T-helper 17 cell (primary cell): ENCODE measurements at regions not wholly inside any gene's neighbourhood (a gene's known extent, or its start where the extent isn't known, plus 50 kb on each side); places are given as distances from the start of the nearest gene placed in this dataset.

Source experiments
- ATAC-seq: fragments of 150-1000 bp; cut with Tn5 transposase; 2 replicates; pipeline ENCODE4 v1.10.0; 2021; ENCODE audit warnings: mild to moderate bottlenecking, moderate library complexity
- DNase-seq, 3 donors: peaks; one replicate each; pipeline versions ENCODE4 v3.0.0 to v3.0.0-alpha.2; 2020 to 2021
- H3K9me3 ChIP-seq: one replicate; pipeline ENCODE4 v1.7.0; 2013; ENCODE audit warnings: low read length, mild to moderate bottlenecking; ENCODE audit not compliant: control insufficient read depth, poor library complexity, severe bottlenecking
- H3K27ac Mint-ChIP-seq: one replicate; pipeline ENCODE4 v1.8.0; 2022; ENCODE audit warnings: mild to moderate bottlenecking, moderate library complexity, mixed read lengths
- H3K27me3 Mint-ChIP-seq: one replicate; pipeline ENCODE4 v1.8.0; 2022; ENCODE audit warnings: mixed read lengths
- H3K36me3 Mint-ChIP-seq: one replicate; pipeline ENCODE4 v1.8.0; 2022; ENCODE audit warnings: low read depth, mixed read lengths
- H3K4me1 Mint-ChIP-seq: one replicate; pipeline ENCODE4 v1.8.0; 2022; ENCODE audit warnings: mild to moderate bottlenecking, mixed read lengths
- H3K4me3 Mint-ChIP-seq: one replicate; pipeline ENCODE4 v1.8.0; 2022; ENCODE audit warnings: mild to moderate bottlenecking, moderate library complexity, mixed read lengths

GRCh38 chr16:88317613-88317965 is 65.2 kb upstream of the ZNF469 start:
- no peaks in the 10 kb centered on the region for H3K4me1 Mint-ChIP-seq
- H3K36me3 Mint-ChIP-seq = no peaks in the 10 kb centered on the region
- ATAC-seq (no peak), DNase-seq (no peak)
- peak overlapping the region; percentile 61 for H3K4me3 Mint-ChIP-seq
- peaks cover 17% of the 10 kb centered on the region for H3K27me3 Mint-ChIP-seq
- no peak overlapping the region for H3K27ac Mint-ChIP-seq
- no peaks in the 10 kb centered on the region for H3K9me3 ChIP-seq

DNA sequence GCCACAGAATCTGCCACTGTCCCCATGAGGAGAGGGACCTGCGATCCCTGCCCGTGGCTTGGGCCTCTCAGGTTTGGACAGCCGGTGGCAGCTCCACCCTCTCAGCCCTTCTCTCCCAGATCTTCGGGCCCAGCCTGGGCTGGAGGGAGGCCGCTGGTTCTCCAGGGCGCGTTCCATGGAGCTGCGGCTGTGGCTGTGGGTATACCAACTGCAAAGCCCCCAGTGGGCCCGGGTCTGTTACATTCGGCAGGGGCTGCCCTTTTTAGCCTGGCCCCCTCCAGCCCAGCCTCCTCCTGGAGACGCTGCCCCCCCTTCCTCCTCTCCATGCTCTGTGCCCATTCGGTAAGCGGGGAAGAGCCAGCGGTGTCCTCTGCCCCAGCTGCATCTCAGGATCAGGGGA is 64.7 kb upstream of the ZNF469 start:
- Mint-ChIP-seq H3K4me3 (no peak overlapping the region), H3K4me1 (no peaks in the 10 kb centered on the region), H3K27me3 (peaks cover 17% of the 10 kb centered on the region), H3K27ac (no peak overlapping the region), H3K36me3 (no peaks in the 10 kb centered on the region)
- no peak for DNase-seq
- ATAC-seq = no peak
- no peaks in the 10 kb centered on the region for H3K9me3 ChIP-seq

- Mint-ChIP-seq H3K4me3 (no peak overlapping the region), H3K27ac (no peak overlapping the region), H3K4me1 (no peaks in the 10 kb centered on the region), H3K27me3 (peaks cover 16% of the 10 kb centered on the region), H3K36me3 (no peaks in the 10 kb centered on the region)
- no peak for DNase-seq
- H3K9me3 ChIP-seq = no peaks in the 10 kb centered on the region
- ATAC-seq = no peak
Measured at GRCh38 chr16:88318521-88318920, 64.2 kb upstream of the ZNF469 start.

GRCh38 chr16:88319116-88319965 is 63.4 kb upstream of the ZNF469 start:
- Mint-ChIP-seq H3K27me3 (peaks cover 13% of the 10 kb centered on the region), H3K27ac (no peak overlapping the region)

GRCh38 chr16:88320947-88321634 is 61.7 kb upstream of the ZNF469 start:
- DNase-seq (no peak), ATAC-seq (no peak)
- Mint-ChIP-seq H3K27me3 (peaks cover 17% of the 10 kb centered on the region), H3K4me3 (no peak overlapping the region), H3K27ac (no peak overlapping the region), H3K4me1 (no peaks in the 10 kb centered on the region), H3K36me3 (peaks cover 2% of the 10 kb centered on the region)
- H3K9me3 ChIP-seq = no peaks in the 10 kb centered on the region

More at GRCh38 chr16:88319116-88319965, 63.4 kb upstream of the ZNF469 start:
- Mint-ChIP-seq H3K4me3 (no peak overlapping the region), H3K36me3 (no peaks in the 10 kb centered on the region), H3K4me1 (no peaks in the 10 kb centered on the region)
- no peaks in the 10 kb centered on the region for H3K9me3 ChIP-seq
- DNase-seq = no peak
- no peak for ATAC-seq

- H3K9me3 ChIP-seq = no peaks in the 10 kb centered on the region
- DNase-seq (no peak), ATAC-seq (no peak)
- H3K27ac Mint-ChIP-seq = no peak overlapping the region
- no peaks in the 10 kb centered on the region for H3K4me1 Mint-ChIP-seq
- no peak overlapping the region for H3K4me3 Mint-ChIP-seq
- H3K27me3 Mint-ChIP-seq = peaks cover 20% of the 10 kb centered on the region
- H3K36me3 Mint-ChIP-seq = peaks cover 2% of the 10 kb centered on the region
Measured at GRCh38 chr16:88321635-88322499, 60.9 kb upstream of the ZNF469 start.

DNA sequence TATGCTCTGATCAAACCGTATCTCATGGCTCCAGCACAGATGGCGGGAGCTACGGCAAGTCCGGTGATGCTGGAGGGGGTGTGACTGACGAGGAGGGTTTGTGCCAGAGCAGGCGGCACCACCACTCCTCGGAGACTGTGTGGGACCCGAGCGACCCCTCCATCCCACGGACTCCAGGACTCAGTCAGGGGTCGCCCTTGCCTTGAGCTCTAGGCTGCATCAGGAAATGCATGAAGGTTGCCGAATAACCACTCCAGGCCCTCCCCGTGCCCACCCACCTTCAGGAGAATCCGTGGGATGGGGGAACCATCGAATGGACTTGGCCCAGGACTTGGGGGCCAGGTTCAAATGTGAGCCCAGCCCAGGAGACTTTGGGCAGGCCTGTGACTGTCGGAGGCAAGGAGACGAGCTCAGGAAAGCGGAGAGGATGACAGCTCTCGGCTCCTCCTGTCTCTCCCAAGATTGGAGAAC is 60.2 kb upstream of the ZNF469 start:
- no peak for ATAC-seq
- Mint-ChIP-seq H3K27ac (no peak overlapping the region), H3K27me3 (peaks cover 14% of the 10 kb centered on the region), H3K4me1 (no peaks in the 10 kb centered on the region), H3K4me3 (no peak overlapping the region), H3K36me3 (peaks cover 2% of the 10 kb centered on the region)
- DNase-seq = no peak
- no peaks in the 10 kb centered on the region for H3K9me3 ChIP-seq

DNA sequence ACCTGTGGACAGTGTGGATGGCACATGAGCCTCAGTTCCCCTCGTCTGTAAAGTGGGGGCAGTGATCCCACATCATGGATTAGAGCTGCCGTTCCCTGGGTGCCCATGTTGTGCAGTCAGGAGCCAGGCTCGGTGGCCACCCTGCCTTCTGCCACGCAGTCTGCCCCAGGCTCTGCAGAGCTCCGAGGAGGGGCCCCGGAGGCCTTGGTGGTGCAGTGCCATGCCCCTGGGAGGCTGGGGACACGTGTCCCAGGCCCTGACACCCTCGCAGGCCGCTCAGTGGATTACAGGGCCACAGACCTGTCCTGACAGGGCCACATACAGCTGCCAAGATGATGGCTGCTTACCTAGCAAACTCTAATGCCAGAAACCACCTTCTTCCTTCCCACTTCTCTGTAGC is 59.7 kb upstream of the ZNF469 start:
- Mint-ChIP-seq H3K36me3 (peaks cover 2% of the 10 kb centered on the region), H3K4me3 (no peak overlapping the region), H3K4me1 (no peaks in the 10 kb centered on the region), H3K27ac (no peak overlapping the region), H3K27me3 (peaks cover 9% of the 10 kb centered on the region)
- ATAC-seq (no peak), DNase-seq (no peak)
- no peaks in the 10 kb centered on the region for H3K9me3 ChIP-seq

GRCh38 chr16:88323546-88324330 is 59.0 kb upstream of the ZNF469 start:
- no peaks in the 10 kb centered on the region for H3K4me1 Mint-ChIP-seq
- H3K27me3 Mint-ChIP-seq = peaks cover 9% of the 10 kb centered on the region
- DNase-seq (no peak), ATAC-seq (no peak)
- no peaks in the 10 kb centered on the region for H3K9me3 ChIP-seq
- H3K36me3 Mint-ChIP-seq = peaks cover 2% of the 10 kb centered on the region
- H3K4me3 Mint-ChIP-seq = no peak overlapping the region
- no peak overlapping the region for H3K27ac Mint-ChIP-seq

DNA sequence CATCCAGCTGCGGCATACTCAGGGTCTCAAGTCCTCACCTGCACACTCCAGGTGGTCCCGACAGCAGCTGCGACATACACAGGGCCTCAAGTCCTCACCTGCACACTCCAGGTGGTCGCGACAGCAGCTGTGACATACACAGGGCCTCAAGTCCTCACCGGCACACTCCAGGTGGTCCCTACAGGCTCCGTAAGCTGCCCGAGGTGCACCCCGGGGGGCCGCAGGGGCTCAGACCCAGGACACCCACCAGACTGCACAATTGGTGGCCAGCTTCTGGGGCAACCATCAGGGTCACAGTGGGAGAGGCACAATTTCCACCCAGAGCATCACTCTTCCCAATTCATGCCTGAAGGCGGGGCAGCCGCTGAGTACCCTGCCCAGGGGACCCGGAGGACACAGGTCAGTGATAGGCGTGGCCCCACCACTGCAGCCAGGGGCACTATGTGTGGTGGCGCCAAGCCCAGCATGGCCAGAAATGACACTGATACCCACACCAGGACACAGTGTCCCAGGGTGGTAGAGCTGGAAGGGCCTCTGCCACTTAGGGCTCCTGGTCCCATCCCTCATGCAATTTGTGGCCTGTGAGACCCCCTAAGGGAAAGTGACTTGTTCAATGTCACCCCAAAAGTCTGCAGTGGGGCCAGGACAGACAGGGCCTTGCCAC is 57.5 kb upstream of the ZNF469 start:
- H3K9me3 ChIP-seq = no peaks in the 10 kb centered on the region
- DNase-seq (no peak), ATAC-seq (no peak)
- peaks cover 2% of the 10 kb centered on the region for H3K36me3 Mint-ChIP-seq
- H3K27me3 Mint-ChIP-seq = peaks cover 9% of the 10 kb centered on the region
- no peak overlapping the region for H3K4me3 Mint-ChIP-seq
- no peak overlapping the region for H3K27ac Mint-ChIP-seq
- no peaks in the 10 kb centered on the region for H3K4me1 Mint-ChIP-seq

GRCh38 chr16:88325976-88326375 is 56.8 kb upstream of the ZNF469 start:
- no peaks in the 10 kb centered on the region for H3K4me1 Mint-ChIP-seq
- DNase-seq (no peak), ATAC-seq (no peak)
- H3K27me3 Mint-ChIP-seq = peaks cover 9% of the 10 kb centered on the region
- H3K36me3 Mint-ChIP-seq = peaks cover 2% of the 10 kb centered on the region
- H3K4me3 Mint-ChIP-seq = no peak overlapping the region
- no peak overlapping the region for H3K27ac Mint-ChIP-seq
- H3K9me3 ChIP-seq = no peaks in the 10 kb centered on the region
